Caco-2 (cell line): ENCODE measurements at regions not wholly inside any gene's neighbourhood (a gene's known extent, or its start where the extent isn't known, plus 50 kb on each side); places are given as distances from the start of the nearest gene placed in this dataset.

Experiments
- BruUV-seq: library from RNA; stranded (reverse); fragments of 400-500 nt; replicated peaks from 2 replicates; lab custom pipeline; 2021; lab: Mats Ljungman, UMichigan
- CTCF ChIA-PET: fragments of 300-600 bp; sonication (Branson Sonifier 250); formaldehyde crosslinking; loops from one replicate; lab custom pipeline; 2022; ENCODE audit warnings: antibody characterized with exemption; lab: Charles Lee
- POLR2A ChIA-PET: fragments of 300-600 bp; sonication (Branson Sonifier 250); formaldehyde crosslinking; loops from one replicate; lab custom pipeline; 2022; ENCODE audit warnings: antibody characterized with exemption; lab: Charles Lee
- DNase-seq, 2 experiments: peaks; one replicate each; pipeline versions ENCODE4 v3.0.0 to v3.0.0-alpha.2; 2020 to 2022
- H3K27me3 ChIP-seq: replicated peaks from 2 replicates; pipeline ENCODE4 v1.6.0; 2011; ENCODE audit warnings: low read length; ENCODE audit not compliant: control insufficient read depth, insufficient read depth
- H3K36me3 ChIP-seq: 2 replicates; pipeline ENCODE4 v1.5.1; 2011; ENCODE audit warnings: low read length; ENCODE audit not compliant: control insufficient read depth, insufficient read depth
- H3K4me1 ChIP-seq: fragments of 250-450 bp; sonication (Bioruptor Pico); 2 replicates; pipeline ENCODE4 v1.5.1; 2020; ENCODE audit warnings: mild to moderate bottlenecking
- H3K4me3 ChIP-seq: 2 replicates; pipeline ENCODE4 v1.5.1; 2011; ENCODE audit warnings: low read depth, mild to moderate bottlenecking, control low read depth, low read length
- H3K9me3 ChIP-seq: fragments of 250-450 bp; sonication (Bioruptor Pico); 2 replicates; pipeline ENCODE4 v1.5.1; 2020; ENCODE audit warnings: mild to moderate bottlenecking, moderate library complexity
- H3K27ac Mint-ChIP-seq: one replicate; pipeline ENCODE4 v1.8.0; 2022; ENCODE audit warnings: mixed read lengths; ENCODE audit not compliant: unreplicated experiment
- H3K27me3 Mint-ChIP-seq: one replicate; pipeline ENCODE4 v1.8.0; 2022; ENCODE audit warnings: mixed read lengths; ENCODE audit not compliant: insufficient read depth, unreplicated experiment
- H3K36me3 Mint-ChIP-seq: one replicate; pipeline ENCODE4 v1.8.0; 2022; ENCODE audit warnings: mild to moderate bottlenecking, mixed read lengths; ENCODE audit not compliant: insufficient read depth, unreplicated experiment
- H3K4me1 Mint-ChIP-seq: one replicate; pipeline ENCODE4 v1.8.0; 2022; ENCODE audit warnings: low read depth, mixed read lengths; ENCODE audit not compliant: unreplicated experiment
- H3K4me3 Mint-ChIP-seq: one replicate; pipeline ENCODE4 v1.8.0; 2022; ENCODE audit warnings: mild to moderate bottlenecking, moderate library complexity, mixed read lengths; ENCODE audit not compliant: unreplicated experiment
- H3K9me3 Mint-ChIP-seq: one replicate; pipeline ENCODE4 v1.8.0; 2022; ENCODE audit warnings: mixed read lengths; ENCODE audit not compliant: unreplicated experiment
- intact Hi-C: fragments of 100-400 bp; cut with micrococcal nuclease; formaldehyde crosslinking; loops from one replicate; pipeline ENCODE4 v1.10.0; 2022; ENCODE audit not compliant: unreplicated experiment
- TF ChIP-seq, protein P1 (sequence below), 2 experiments: fragments of 200-600 bp in 1 of 2; IDR thresholded peaks; 1 replicate in 1 of 2; 2 replicates in 1 of 2; pipeline versions ENCODE4 v1.5.1 to v1.8.0; 2011 to 2022; ENCODE audit warnings: antibody characterized with exemption in 1 of 2, control low read depth in 1 of 2, inconsistent platforms in 1 of 2, low read depth in 1 of 2, low read length in 1 of 2, mild to moderate bottlenecking in 1 of 2, moderate library complexity in 1 of 2; ENCODE audit not compliant: insufficient read depth in 1 of 2, severe bottlenecking in 1 of 2, unreplicated experiment in 1 of 2

DNA sequence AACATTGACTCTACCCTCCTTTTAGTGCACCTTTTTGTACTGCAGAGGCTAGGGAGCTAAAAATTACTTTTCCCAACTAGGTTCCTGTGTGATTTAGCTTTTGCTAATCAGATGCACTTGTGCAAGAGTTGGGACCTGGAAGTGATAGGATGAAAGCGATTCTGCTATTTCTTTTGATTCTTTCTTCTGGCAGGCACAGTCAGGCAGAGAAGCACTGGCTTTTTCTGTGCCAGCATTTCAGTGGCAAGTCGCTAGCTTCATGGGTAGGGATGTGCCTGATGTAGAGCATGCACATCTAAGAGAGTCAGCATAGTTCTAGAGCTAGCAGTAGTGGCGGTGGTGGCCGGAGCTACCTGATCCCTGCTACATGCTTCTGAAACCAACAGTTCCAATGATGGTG is 89.8 kb downstream of the MDH1 start:
- no peaks in the 10 kb centered on the region for H3K27me3 Mint-ChIP-seq
- no peak overlapping the region for H3K4me3 Mint-ChIP-seq
- DNase-seq, result no peak
- no peaks in the 10 kb centered on the region for H3K27me3 ChIP-seq
- no peak overlapping the region for H3K4me3 ChIP-seq
- TF ChIP-seq, protein P1, sequence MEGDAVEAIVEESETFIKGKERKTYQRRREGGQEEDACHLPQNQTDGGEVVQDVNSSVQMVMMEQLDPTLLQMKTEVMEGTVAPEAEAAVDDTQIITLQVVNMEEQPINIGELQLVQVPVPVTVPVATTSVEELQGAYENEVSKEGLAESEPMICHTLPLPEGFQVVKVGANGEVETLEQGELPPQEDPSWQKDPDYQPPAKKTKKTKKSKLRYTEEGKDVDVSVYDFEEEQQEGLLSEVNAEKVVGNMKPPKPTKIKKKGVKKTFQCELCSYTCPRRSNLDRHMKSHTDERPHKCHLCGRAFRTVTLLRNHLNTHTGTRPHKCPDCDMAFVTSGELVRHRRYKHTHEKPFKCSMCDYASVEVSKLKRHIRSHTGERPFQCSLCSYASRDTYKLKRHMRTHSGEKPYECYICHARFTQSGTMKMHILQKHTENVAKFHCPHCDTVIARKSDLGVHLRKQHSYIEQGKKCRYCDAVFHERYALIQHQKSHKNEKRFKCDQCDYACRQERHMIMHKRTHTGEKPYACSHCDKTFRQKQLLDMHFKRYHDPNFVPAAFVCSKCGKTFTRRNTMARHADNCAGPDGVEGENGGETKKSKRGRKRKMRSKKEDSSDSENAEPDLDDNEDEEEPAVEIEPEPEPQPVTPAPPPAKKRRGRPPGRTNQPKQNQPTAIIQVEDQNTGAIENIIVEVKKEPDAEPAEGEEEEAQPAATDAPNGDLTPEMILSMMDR (IDR thresholded peaks at IDR 0.05; ENCODE audit: insufficient read depth in 1 of 2, low read depth in 1 of 2, low read length in 1 of 2, severe bottlenecking in 1 of 2, unreplicated experiment in 1 of 2), result no peak
- no peaks in the 10 kb centered on the region for H3K4me1 ChIP-seq
- intact Hi-C loops, result no loop called here
- ChIA-PET CTCF (no interaction called here), POLR2A (no interaction called here)
- H3K36me3 Mint-ChIP-seq, result no peaks in the 10 kb centered on the region
- H3K27ac Mint-ChIP-seq, result no peak overlapping the region
- BruUV-seq, result no TSS peak
- peaks cover 6% of the 10 kb centered on the region for H3K4me1 Mint-ChIP-seq
- H3K36me3 ChIP-seq, result no peaks in the 10 kb centered on the region
- no peaks in the 10 kb centered on the region for H3K9me3 ChIP-seq
- no peaks in the 10 kb centered on the region for H3K9me3 Mint-ChIP-seq

DNA sequence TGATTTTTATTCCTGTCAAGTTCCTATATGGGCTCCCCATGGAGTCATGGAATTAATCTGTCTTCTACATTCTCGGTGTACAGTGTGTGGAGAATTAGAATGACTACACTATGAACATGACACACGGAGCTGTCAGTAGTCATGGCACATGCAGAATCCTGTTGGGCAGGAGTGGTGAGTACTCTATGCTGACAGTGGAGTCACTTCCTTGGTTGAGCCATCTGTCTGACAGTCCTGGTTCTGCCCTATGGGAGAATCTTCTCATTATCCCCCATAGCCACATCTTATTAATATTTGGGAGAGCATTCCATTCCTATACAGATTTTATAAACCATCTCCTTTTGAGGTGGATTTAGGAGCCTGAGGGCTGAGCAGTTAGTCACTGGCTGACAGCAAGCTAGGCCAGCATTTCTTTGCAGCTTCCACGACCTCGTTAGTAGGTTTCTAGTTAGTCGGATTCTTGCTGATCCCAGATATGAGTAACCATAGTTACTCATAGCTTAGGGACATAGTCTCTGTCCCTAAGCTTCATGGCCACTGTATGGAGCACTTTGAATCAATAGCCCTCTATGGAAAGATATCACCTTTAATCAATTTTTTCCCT is 90.6 kb downstream of the MDH1 start:
- Mint-ChIP-seq H3K27me3 (no peaks in the 10 kb centered on the region), H3K27ac (no peak overlapping the region), H3K4me3 (no peak overlapping the region), H3K9me3 (no peaks in the 10 kb centered on the region), H3K4me1 (peaks cover 1% of the 10 kb centered on the region), H3K36me3 (no peaks in the 10 kb centered on the region)
- intact Hi-C loops, result no loop called here
- DNase-seq, result no peak
- BruUV-seq, result no TSS peak
- H3K4me1 ChIP-seq, result no peaks in the 10 kb centered on the region
- ChIA-PET CTCF (no interaction called here), POLR2A (no interaction called here)
- TF ChIP-seq, protein P1 (IDR thresholded peaks at IDR 0.05; ENCODE audit: insufficient read depth in 1 of 2, low read depth in 1 of 2, low read length in 1 of 2, severe bottlenecking in 1 of 2, unreplicated experiment in 1 of 2), result no peak
- H3K36me3 ChIP-seq, result no peaks in the 10 kb centered on the region
- no peak overlapping the region for H3K4me3 ChIP-seq
- no peaks in the 10 kb centered on the region for H3K27me3 ChIP-seq
- H3K9me3 ChIP-seq, result no peaks in the 10 kb centered on the region

DNA sequence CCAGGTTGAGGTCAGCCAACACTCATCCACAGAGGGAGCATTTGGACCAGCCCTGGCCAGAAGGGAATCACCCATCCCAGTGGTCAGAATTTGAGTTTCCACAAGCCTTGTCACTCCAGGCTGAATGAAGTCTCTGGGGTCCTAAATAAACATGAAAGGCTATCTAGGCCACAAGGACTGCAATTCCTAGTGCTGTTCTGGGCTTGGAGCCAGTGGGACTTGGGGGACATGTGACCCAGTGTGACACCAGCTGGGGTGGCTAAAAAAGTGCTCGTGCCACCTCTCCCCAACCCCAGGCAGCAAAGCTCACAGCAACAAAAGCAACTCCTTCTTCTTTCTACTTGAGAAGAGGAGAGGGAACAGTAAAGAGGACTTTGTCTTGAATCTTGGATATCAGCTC is 91.7 kb downstream of the MDH1 start:
- Histone ChIP-seq H3K4me1 (no peaks in the 10 kb centered on the region), H3K4me3 (no peak overlapping the region), H3K27me3 (no peaks in the 10 kb centered on the region), H3K9me3 (no peaks in the 10 kb centered on the region), H3K36me3 (no peaks in the 10 kb centered on the region)
- ChIA-PET POLR2A (no interaction called here), CTCF (interaction anchor here (0.6 kb wide), 1 partner anchor 135 kb away, joined by 5 read pairs; no protein-coding TSS in a partner anchor)
- Mint-ChIP-seq H3K27ac (no peak overlapping the region), H3K9me3 (no peaks in the 10 kb centered on the region), H3K27me3 (no peaks in the 10 kb centered on the region), H3K4me3 (no peak overlapping the region), H3K4me1 (no peaks in the 10 kb centered on the region), H3K36me3 (no peaks in the 10 kb centered on the region)
- TF ChIP-seq, protein P1 (IDR thresholded peaks at IDR 0.05; ENCODE audit: insufficient read depth in 1 of 2, low read depth in 1 of 2, low read length in 1 of 2, severe bottlenecking in 1 of 2, unreplicated experiment in 1 of 2), result no peak
- BruUV-seq, result no TSS peak
- DNase-seq, result no peak
- intact Hi-C loops, result no loop called here
